K562 (cell line): ENCODE measurements at regions not wholly inside any gene's neighbourhood (a gene's known extent, or its start where the extent isn't known, plus 50 kb on each side); places are given as distances from the start of the nearest gene placed in this dataset.

ENCODE experiments used
- ATAC-seq: fragments of 200-7000 bp; cut with Tn5 transposase; 3 replicates; pipeline ENCODE4 v1.9.1; 2020; ENCODE audit warnings: moderate library complexity
- BruUV-seq: library from RNA; stranded (reverse); fragments of 400-500 nt; replicated peaks from 2 replicates; lab custom pipeline; 2021; lab: Mats Ljungman, UMichigan
- CTCF ChIA-PET: fragments of 300-600 bp; formaldehyde crosslinking; extraction: SDS; loops from one replicate; lab custom pipeline; 2021; ENCODE audit warnings: low intra/inter-chr PET ratio; lab: Yijun Ruan, JAX
- POLR2A ChIA-PET: fragments of 300-600, 350-650 bp; sonication (Branson Sonifier 250); formaldehyde crosslinking; extraction: SDS; loops from one replicate; lab custom pipeline; 2021; ENCODE audit warnings: antibody characterized with exemption, inconsistent platforms; lab: Yijun Ruan, JAX
- DNase-seq, 4 experiments: peaks; one replicate each; pipeline versions ENCODE4 v3.0.0 to v3.0.0-alpha.2; 2011 to 2018; ENCODE audit warnings: low spot score in 3 of 4, mixed read lengths in 3 of 4; ENCODE audit errors: extremely low read depth in 1 of 4
- FAIRE-seq: peaks from 2 replicates; lab custom pipeline; 2011; peaks lifted over from hg19 to GRCh38; lab: Jason Lieb, UNC
- H2AFZ ChIP-seq: 2 replicates; pipeline ENCODE4 v1.6.0; 2011; ENCODE audit warnings: low read depth, low read length, control low read depth, inconsistent platforms
- H3K27ac ChIP-seq: fragments of 200-600 bp; 3 replicates; pipeline ENCODE4 v1.8.0; 2011; ENCODE audit warnings: low read depth, mild to moderate bottlenecking, control low read depth, inconsistent platforms, low read length, moderate library complexity, mixed read lengths; ENCODE audit errors: extremely low read depth
- H3K27me3 ChIP-seq, 2 experiments: fragments of 300-600 bp in 1 of 2; 2 replicates in 1 of 2; 3 replicates in 1 of 2; pipeline versions ENCODE4 v1.6.0 to v1.8.0; 2011; ENCODE audit warnings: inconsistent platforms in 2 of 2, low read length in 2 of 2, mild to moderate bottlenecking in 1 of 2, mixed read lengths in 1 of 2, moderate library complexity in 1 of 2; ENCODE audit not compliant: control insufficient read depth in 2 of 2, insufficient read depth in 2 of 2
- H3K36me3 ChIP-seq: fragments of 300-600 bp; 3 replicates; pipeline ENCODE4 v1.8.0; 2011; ENCODE audit warnings: mild to moderate bottlenecking, low read length, inconsistent platforms; ENCODE audit not compliant: control insufficient read depth, insufficient read depth
- H3K4me1 ChIP-seq, 2 experiments: fragments of 200-600 bp in 1 of 2; replicated peaks in 1 of 2; 2 replicates in 1 of 2; 3 replicates in 1 of 2; pipeline versions ENCODE4 v1.5.1 to v1.8.0; 2011; ENCODE audit warnings: inconsistent platforms in 2 of 2, low read length in 2 of 2, mild to moderate bottlenecking in 1 of 2, mixed read lengths in 1 of 2, moderate library complexity in 1 of 2; ENCODE audit not compliant: control insufficient read depth in 2 of 2, insufficient read depth in 2 of 2
- H3K4me2 ChIP-seq: 2 replicates; pipeline ENCODE4 v1.6.1; 2011; ENCODE audit warnings: low read length, control low read depth, inconsistent platforms, mixed read lengths; ENCODE audit not compliant: insufficient read depth
- H3K4me3 ChIP-seq: fragments of 200-600 bp; sonication (generic), shearing (Covaris generic); 2 replicates; pipeline ENCODE4 v1.5.1; 2016; ENCODE audit warnings: control low read depth, inconsistent platforms
- H3K79me2 ChIP-seq: fragments of 200-600 bp; 3 replicates; pipeline ENCODE4 v1.8.0; 2011; ENCODE audit warnings: low read length, inconsistent platforms; ENCODE audit not compliant: control insufficient read depth, insufficient read depth
- H3K9ac ChIP-seq, 2 experiments: 2 replicates each; pipeline versions ENCODE4 v1.6.0 to v1.6.1; 2011; ENCODE audit warnings: low read depth in 2 of 2, low read length in 2 of 2, control low read depth in 1 of 2, inconsistent platforms in 1 of 2, mild to moderate bottlenecking in 1 of 2, mixed read lengths in 1 of 2; ENCODE audit not compliant: insufficient read depth in 1 of 2
- H3K9me1 ChIP-seq: one replicate; pipeline ENCODE4 v1.6.0; 2011; ENCODE audit warnings: inconsistent platforms, mild to moderate bottlenecking, low read length, moderate library complexity; ENCODE audit not compliant: control insufficient read depth, insufficient read depth
- H3K9me3 ChIP-seq: replicated peaks from 2 replicates; pipeline ENCODE4 v1.5.1; 2011; ENCODE audit warnings: low read depth, low read length, inconsistent platforms; ENCODE audit not compliant: control insufficient read depth, insufficient read depth
- H4K20me1 ChIP-seq: replicated peaks from 2 replicates; pipeline ENCODE4 v1.6.1; 2011; ENCODE audit warnings: low read length, inconsistent platforms, mixed read lengths; ENCODE audit not compliant: control insufficient read depth, insufficient read depth
- ELK3 ChIP-seq: fragments of 450-650 bp; formaldehyde crosslinking; IDR thresholded peaks from 2 replicates; pipeline ENCODE4 v1.4.0; 2020; ENCODE audit warnings: mild to moderate bottlenecking
- FOSL1 ChIP-seq: fragments of 200-800 bp; sonication (Bioruptor generic); conservative IDR thresholded peaks from 2 replicates; pipeline ENCODE4 v1.6.1; 2016; ENCODE audit warnings: missing genetic modification characterization, missing compliant biosample characterization
- GTF2E2 ChIP-seq: fragments of 200-800 bp; sonication (Bioruptor generic); IDR thresholded peaks from 2 replicates; pipeline ENCODE4 v1.6.1; 2016; ENCODE audit warnings: missing genetic modification characterization, missing compliant biosample characterization
- PHB2 ChIP-seq: fragments of 450-650 bp; IDR thresholded peaks from 2 replicates; pipeline ENCODE4 v1.6.1; 2017; ENCODE audit warnings: low read depth
- POLR2H ChIP-seq: IDR thresholded peaks from 2 replicates; pipeline ENCODE4 v1.6.1; 2016; ENCODE audit warnings: missing genetic modification characterization, low read depth, mild to moderate bottlenecking, control low read depth, missing compliant biosample characterization, moderate library complexity
- SRF ChIP-seq, 2 experiments: fragments of 250-450, 450-650 bp in 1 of 2; sonication (Bioruptor Pico) in 1 of 2; sonication (generic) in 1 of 2; formaldehyde crosslinking; IDR thresholded peaks; 2 replicates each; pipeline versions ENCODE4 v1.5.0 to v1.5.1; 2020 to 2022; ENCODE audit warnings: mild to moderate bottlenecking in 1 of 2, missing genetic modification reagents in 1 of 2
- TCF7 ChIP-seq: sonication (generic); IDR thresholded peaks from 2 replicates; pipeline ENCODE4 v1.6.1; 2016; ENCODE audit warnings: antibody characterized with exemption, borderline replicate concordance
- ZNF224 ChIP-seq: sonication (generic); formaldehyde crosslinking; IDR thresholded peaks from 2 replicates; pipeline ENCODE4 v1.8.0; 2022; ENCODE audit warnings: mild to moderate bottlenecking, missing genetic modification reagents
- ZNF253 ChIP-seq: fragments of 250-450 bp; sonication (Bioruptor Pico); conservative IDR thresholded peaks from 2 replicates; pipeline ENCODE4 v1.6.1; 2021; ENCODE audit warnings: mild to moderate bottlenecking
- ZNF444 ChIP-seq: fragments of 250-450 bp; sonication (Bioruptor Pico); IDR thresholded peaks from 2 replicates; pipeline ENCODE4 v1.4.0; 2020; ENCODE audit warnings: mild to moderate bottlenecking, moderate library complexity
- WGBS: fragments of 100-300 bp; shearing (Covaris generic); methylation state at CpG from one replicate; pipeline ENCODE4 v1.1.6; 2016; ENCODE audit warnings: low coverage, mixed read lengths; ENCODE audit not compliant: insufficient coverage; ENCODE audit errors: missing lambda C conversion rate; 5-methylcytosine and 5-hydroxymethylcytosine counted together
- in situ Hi-C: fragments of 300-500 bp; cut with MboI; formaldehyde crosslinking; loops from 4 replicates; pipeline ENCODE4 v1.15.0; 2018; ENCODE audit warnings: inconsistent platforms, mixed read lengths
- intact Hi-C: fragments of 100-400 bp; cut with micrococcal nuclease; formaldehyde crosslinking; loops from 2 replicates; pipeline ENCODE4 v1.14.2; 2022

GRCh38 chr4:143054971-143055370, 129.7 kb upstream of the USP38 start:
- H3K27me3 ChIP-seq = no peaks in the 10 kb centered on the region
- H3K79me2 ChIP-seq = no peaks in the 10 kb centered on the region
- intact Hi-C loops (no loop called here), in situ Hi-C loops (no loop called here)
- 0% methylated on average over 1 of the region's 1 CpG for WGBS
- DNase-seq = no peak
- H4K20me1 ChIP-seq = no peaks in the 10 kb centered on the region
- ATAC-seq = no peak
- H2AFZ ChIP-seq = no peak overlapping the region
- no peak overlapping the region for H3K27ac ChIP-seq
- H3K9me3 ChIP-seq = no peaks in the 10 kb centered on the region
- ChIA-PET POLR2A (no interaction called here), CTCF (no interaction called here)
- no peak overlapping the region for H3K9ac ChIP-seq
- no peak overlapping the region for H3K4me3 ChIP-seq
- H3K9me1 ChIP-seq = no peaks in the 10 kb centered on the region
- no peaks in the 10 kb centered on the region for H3K4me1 ChIP-seq
- TF ChIP-seq FOSL1 (tag) (no peak), SRF (CRISPR knock-in tag; IDR thresholded peaks at IDR 0.05) (no peak)
- FAIRE-seq = no peak
- H3K36me3 ChIP-seq = no peaks in the 10 kb centered on the region
- no TSS peak for BruUV-seq
- no peak overlapping the region for H3K4me2 ChIP-seq

GRCh38 chr4:143055997-143056396, 128.7 kb upstream of the USP38 start:
- WGBS = 0% methylated on average over 3 of the region's 4 CpGs
- Histone ChIP-seq H2AFZ (no peak overlapping the region), H3K4me2 (no peak overlapping the region), H3K9me1 (no peaks in the 10 kb centered on the region), H4K20me1 (no peaks in the 10 kb centered on the region), H3K9me3 (no peaks in the 10 kb centered on the region), H3K36me3 (no peaks in the 10 kb centered on the region), H3K27me3 (no peaks in the 10 kb centered on the region), H3K4me1 (no peaks in the 10 kb centered on the region), H3K4me3 (no peak overlapping the region), H3K9ac (no peak overlapping the region), H3K79me2 (no peaks in the 10 kb centered on the region), H3K27ac (no peak overlapping the region)
- in situ Hi-C loops = no loop called here
- ATAC-seq (no peak), FAIRE-seq (no peak), DNase-seq (no peak)
- no TSS peak for BruUV-seq
- POLR2A ChIA-PET = no interaction called here
- intact Hi-C loops = no loop called here
- TF ChIP-seq POLR2H (tag) (no peak), ZNF224 (CRISPR knock-in tag) (no peak), ZNF253 (CRISPR knock-in tag) (no peak), GTF2E2 (no peak), PHB2 (no peak), TCF7 (no peak), ZNF444 (CRISPR knock-in tag) (no peak), ELK3 (CRISPR knock-in tag) (no peak)
- CTCF ChIA-PET = no interaction called here
